Mesendoderm (in vitro differentiated cells): ENCODE measurements at regions not wholly inside any gene's neighbourhood (a gene's known extent, or its start where the extent isn't known, plus 50 kb on each side); places are given as distances from the start of the nearest gene placed in this dataset.

ENCODE experiments used
- DNase-seq: peaks from one replicate; pipeline ENCODE4 v3.0.0; 2013
- H2AK5ac ChIP-seq: 2 replicates; pipeline ENCODE4 v1.6.1; 2013; ENCODE audit warnings: low read length, inconsistent platforms
- H2BK120ac ChIP-seq: 2 replicates; pipeline ENCODE4 v1.6.1; 2013; ENCODE audit warnings: low read depth, mild to moderate bottlenecking, low read length, moderate library complexity, mixed read lengths
- H2BK15ac ChIP-seq: replicated peaks from 2 replicates; pipeline ENCODE4 v1.6.1; 2013; ENCODE audit warnings: low read depth, mild to moderate bottlenecking, moderate library complexity
- H2BK5ac ChIP-seq: 2 replicates; pipeline ENCODE4 v1.6.1; 2013; ENCODE audit warnings: low read length, inconsistent platforms
- H3K18ac ChIP-seq: 2 replicates; pipeline ENCODE4 v1.6.1; 2013; ENCODE audit warnings: mild to moderate bottlenecking, low read length, mixed read lengths
- H3K23ac ChIP-seq: one replicate; pipeline ENCODE4 v1.6.1; 2013; ENCODE audit warnings: low read length
- H3K27ac ChIP-seq: 2 replicates; pipeline ENCODE4 v1.5.1; 2013; ENCODE audit warnings: low read depth, mild to moderate bottlenecking, inconsistent platforms, low read length, moderate library complexity
- H3K27me3 ChIP-seq: 2 replicates; pipeline ENCODE4 v1.6.1; 2013; ENCODE audit warnings: low read length, control low read depth, mild to moderate bottlenecking, inconsistent platforms; ENCODE audit not compliant: insufficient read depth, poor library complexity
- H3K36me3 ChIP-seq: 2 replicates; pipeline ENCODE4 v1.6.1; 2013; ENCODE audit warnings: low read length, inconsistent platforms; ENCODE audit not compliant: control insufficient read depth, insufficient read depth
- H3K4ac ChIP-seq: one replicate; pipeline ENCODE4 v1.6.1; 2013; ENCODE audit warnings: low read depth, mild to moderate bottlenecking, low read length, moderate library complexity
- H3K4me1 ChIP-seq: 2 replicates; pipeline ENCODE4 v1.6.1; 2013; ENCODE audit warnings: low read depth, low read length, inconsistent platforms; ENCODE audit not compliant: control insufficient read depth
- H3K4me2 ChIP-seq: 2 replicates; pipeline ENCODE4 v1.6.1; 2013; ENCODE audit warnings: low read length
- H3K4me3 ChIP-seq: 2 replicates; pipeline ENCODE4 v1.5.1; 2013; ENCODE audit warnings: mild to moderate bottlenecking, low read length
- H3K56ac ChIP-seq: one replicate; pipeline ENCODE4 v1.6.1; 2013; ENCODE audit warnings: low read length
- H3K79me1 ChIP-seq: 2 replicates; pipeline ENCODE4 v1.6.1; 2013; ENCODE audit warnings: low read length, inconsistent platforms
- H3K79me2 ChIP-seq: 2 replicates; pipeline ENCODE4 v1.6.1; 2013; ENCODE audit warnings: mild to moderate bottlenecking, low read length; ENCODE audit not compliant: control insufficient read depth, insufficient read depth
- H3K9ac ChIP-seq: 2 replicates; pipeline ENCODE4 v1.6.1; 2013; ENCODE audit warnings: low read length, inconsistent platforms
- H4K5ac ChIP-seq: one replicate; pipeline ENCODE4 v1.6.1; 2013; ENCODE audit warnings: low read length
- H4K8ac ChIP-seq: one replicate; pipeline ENCODE4 v1.6.1; 2013; ENCODE audit warnings: low read depth, mild to moderate bottlenecking, control low read depth, low read length, moderate library complexity
- WGBS: extraction: QIAGEN DNeasy Blood & Tissue Kit; methylation state at CpG from one replicate; pipeline ENCODE4 v1.1.7; 2013; ENCODE audit warnings: low lambda C conversion rate, missing lambda C conversion rate; ENCODE audit not compliant: insufficient coverage; ENCODE audit errors: extremely low coverage; 5-methylcytosine and 5-hydroxymethylcytosine counted together

GRCh38 chr7:156465186-156465585, 175.4 kb upstream of the RNF32 start:
- WGBS = no CpG with 5 or more reads among the region's 10 CpGs

DNA sequence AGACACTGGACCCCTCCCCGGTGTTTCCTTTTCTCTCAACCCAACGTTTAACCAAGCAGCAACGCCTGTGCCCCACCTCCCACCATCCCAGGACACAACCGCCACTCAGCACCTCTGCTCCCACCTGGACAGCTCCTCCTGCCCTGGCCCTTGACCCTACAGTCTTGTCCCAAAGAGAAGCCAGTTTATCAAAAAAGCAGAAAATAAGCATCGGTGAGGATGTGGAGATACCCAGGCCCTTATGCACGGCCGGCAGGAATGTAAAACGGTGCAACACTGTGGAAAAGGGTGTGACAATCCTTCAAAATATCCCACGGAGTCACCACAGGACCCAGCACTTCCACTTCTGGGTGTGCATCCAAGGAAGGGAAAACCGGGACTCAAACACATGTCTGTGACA, 176.2 kb upstream of the RNF32 start:
- H3K4me1 ChIP-seq = no peaks in the 10 kb centered on the region

More at GRCh38 chr7:156465186-156465585, 175.4 kb upstream of the RNF32 start:
- no peak overlapping the region for H3K9ac ChIP-seq
- no peak overlapping the region for H2AK5ac ChIP-seq
- H3K18ac ChIP-seq = no peak overlapping the region
- H3K79me2 ChIP-seq = no peaks in the 10 kb centered on the region
- no peak overlapping the region for H3K4ac ChIP-seq
- H3K27me3 ChIP-seq = no peaks in the 10 kb centered on the region
- H4K8ac ChIP-seq = no peak overlapping the region
- no peaks in the 10 kb centered on the region for H3K4me1 ChIP-seq
- H2BK5ac ChIP-seq = no peak overlapping the region
- no peak overlapping the region for H3K56ac ChIP-seq
- H3K4me3 ChIP-seq = no peak overlapping the region
- no peaks in the 10 kb centered on the region for H3K36me3 ChIP-seq
- no peak overlapping the region for H3K4me2 ChIP-seq
- no peak overlapping the region for H2BK120ac ChIP-seq
- DNase-seq = no peak
- H2BK15ac ChIP-seq = no peak overlapping the region
- H3K23ac ChIP-seq = no peak overlapping the region
- H3K79me1 ChIP-seq = no peaks in the 10 kb centered on the region
- no peak overlapping the region for H3K27ac ChIP-seq
- no peak overlapping the region for H4K5ac ChIP-seq

GRCh38 chr7:156463280-156463679, 177.3 kb upstream of the RNF32 start:
- H3K79me2 ChIP-seq = no peaks in the 10 kb centered on the region
- H2AK5ac ChIP-seq = no peak overlapping the region
- WGBS = no CpG with 5 or more reads among the region's 9 CpGs
- H3K36me3 ChIP-seq = no peaks in the 10 kb centered on the region
- no peaks in the 10 kb centered on the region for H3K27me3 ChIP-seq
- no peak for DNase-seq
- H3K4me1 ChIP-seq = no peaks in the 10 kb centered on the region
- no peaks in the 10 kb centered on the region for H3K79me1 ChIP-seq
- H4K8ac ChIP-seq = no peak overlapping the region
- H2BK15ac ChIP-seq = no peak overlapping the region
- H4K5ac ChIP-seq = no peak overlapping the region
- H2BK120ac ChIP-seq = no peak overlapping the region
- H3K18ac ChIP-seq = no peak overlapping the region
- H3K27ac ChIP-seq = no peak overlapping the region
- no peak overlapping the region for H3K4me2 ChIP-seq
- H3K56ac ChIP-seq = no peak overlapping the region
- H2BK5ac ChIP-seq = no peak overlapping the region
- no peak overlapping the region for H3K23ac ChIP-seq
- no peak overlapping the region for H3K4me3 ChIP-seq
- no peak overlapping the region for H3K9ac ChIP-seq
- H3K4ac ChIP-seq = no peak overlapping the region

More for the DNA sequence above, 176.2 kb upstream of the RNF32 start:
- Histone ChIP-seq H3K79me2 (no peaks in the 10 kb centered on the region), H3K23ac (no peak overlapping the region), H3K36me3 (no peaks in the 10 kb centered on the region), H3K27ac (no peak overlapping the region), H3K4me3 (no peak overlapping the region), H2AK5ac (no peak overlapping the region), H3K56ac (no peak overlapping the region), H3K4me2 (no peak overlapping the region), H3K9ac (no peak overlapping the region), H3K18ac (no peak overlapping the region), H2BK5ac (no peak overlapping the region), H3K79me1 (no peaks in the 10 kb centered on the region), H3K4ac (no peak overlapping the region), H3K27me3 (no peaks in the 10 kb centered on the region), H2BK15ac (no peak overlapping the region), H4K5ac (no peak overlapping the region), H4K8ac (no peak overlapping the region), H2BK120ac (no peak overlapping the region)
- no CpG with 5 or more reads among the region's 10 CpGs for WGBS
- no peak for DNase-seq

- DNase-seq = no peak
- Histone ChIP-seq H3K23ac (peak overlapping the region; percentile 45), H3K79me1 (no peaks in the 10 kb centered on the region), H3K27me3 (no peaks in the 10 kb centered on the region), H3K9ac (no peak overlapping the region), H2AK5ac (no peak overlapping the region), H3K79me2 (no peaks in the 10 kb centered on the region), H3K56ac (no peak overlapping the region), H4K8ac (no peak overlapping the region), H3K4me2 (no peak overlapping the region), H3K27ac (no peak overlapping the region), H3K4me1 (no peaks in the 10 kb centered on the region), H4K5ac (no peak overlapping the region), H2BK5ac (no peak overlapping the region), H3K4ac (no peak overlapping the region), H2BK120ac (no peak overlapping the region), H3K36me3 (no peaks in the 10 kb centered on the region), H2BK15ac (no peak overlapping the region), H3K4me3 (no peak overlapping the region), H3K18ac (no peak overlapping the region)
- no CpG with 5 or more reads among the region's 22 CpGs for WGBS
Measured at GRCh38 chr7:156461881-156462665, 178.5 kb upstream of the RNF32 start.

DNA sequence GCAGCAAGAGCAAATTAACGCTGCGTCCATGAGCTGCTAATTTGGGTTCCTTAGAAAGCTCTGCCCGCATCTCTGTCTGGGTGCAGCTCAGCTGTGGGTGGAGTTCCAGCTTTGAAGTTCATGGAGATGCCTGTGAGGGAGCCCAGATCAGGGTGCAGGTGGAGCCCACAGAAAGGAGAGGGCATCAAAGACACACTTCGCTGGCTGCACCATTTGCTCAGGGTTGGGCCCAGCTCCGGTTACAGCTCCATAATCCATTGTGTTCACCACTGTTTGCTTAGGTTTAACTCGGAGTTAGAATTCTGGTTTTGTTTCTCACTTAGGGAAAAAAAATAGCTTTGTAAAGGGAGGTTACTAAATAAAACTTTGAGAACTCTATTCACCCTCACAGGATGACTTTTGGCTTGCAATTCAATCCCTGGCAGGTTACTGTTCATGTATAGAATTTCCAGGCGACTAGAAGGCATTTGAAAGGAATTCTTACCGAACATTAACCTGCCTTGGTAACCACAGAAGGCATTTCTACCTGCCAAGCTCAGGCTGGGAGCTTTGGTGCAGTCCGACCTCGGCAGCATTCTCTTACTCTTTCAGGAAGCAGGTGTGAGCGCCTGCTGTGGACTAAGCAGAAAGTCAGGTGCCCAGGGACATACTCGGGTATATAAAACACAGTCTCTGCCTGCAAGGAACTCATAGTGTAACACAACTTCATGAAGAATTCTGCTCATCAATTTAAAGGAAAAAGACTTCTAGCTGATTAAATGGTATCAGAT, 179.5 kb upstream of the RNF32 start:
- no peaks in the 10 kb centered on the region for H3K36me3 ChIP-seq
- H3K4me3 ChIP-seq = no peak overlapping the region
- H3K27ac ChIP-seq = no peak overlapping the region
- no peak overlapping the region for H3K56ac ChIP-seq
- no peak overlapping the region for H2BK120ac ChIP-seq
- H4K5ac ChIP-seq = no peak overlapping the region
- DNase-seq = no peak
- no peak overlapping the region for H3K9ac ChIP-seq
- WGBS = no CpG with 5 or more reads among the region's 12 CpGs
- H3K27me3 ChIP-seq = no peaks in the 10 kb centered on the region
- H3K4ac ChIP-seq = no peak overlapping the region
- H4K8ac ChIP-seq = no peak overlapping the region
- no peak overlapping the region for H3K4me2 ChIP-seq
- no peak overlapping the region for H2AK5ac ChIP-seq
- no peaks in the 10 kb centered on the region for H3K4me1 ChIP-seq
- no peak overlapping the region for H2BK5ac ChIP-seq
- H3K79me2 ChIP-seq = no peaks in the 10 kb centered on the region
- no peak overlapping the region for H3K23ac ChIP-seq
- H3K18ac ChIP-seq = no peak overlapping the region
- no peaks in the 10 kb centered on the region for H3K79me1 ChIP-seq
- no peak overlapping the region for H2BK15ac ChIP-seq
